ENCODE measurements at regions not wholly inside any gene's neighbourhood (a gene's known extent, or its start where the extent isn't known, plus 50 kb on each side); places are given as distances from the start of the nearest gene placed in this dataset.

GRCh38 chr4:36420111-36420679 is 138.8 kb downstream of the DTHD1 start:
- H3K27me3 ChIP-seq (ENCODE audit: control insufficient read depth in 1 of 2, insufficient read depth in 2 of 2, low read length in 2 of 2) = peaks cover 0 to 29% of the 10 kb centered on the region in 2 experiments
- no peaks in the 10 kb centered on the region for H3K4me1 ChIP-seq (ENCODE audit: insufficient read depth, low read length)
- DNase-seq = no peak
- ChIA-PET POLR2A (no interaction called here), CTCF (no interaction called here)
- no peaks in the 10 kb centered on the region for H3K36me3 Mint-ChIP-seq (ENCODE audit: low read depth)
- H3K27ac ChIP-seq (ENCODE audit: low read depth in 1 of 2, low read length in 2 of 2) = no peak overlapping the region
- peaks cover 46% of the 10 kb centered on the region for H3K27me3 Mint-ChIP-seq
- H3K9me3 ChIP-seq (ENCODE audit: control insufficient read depth in 1 of 2, insufficient read depth in 1 of 2, low read length in 2 of 2) = no peaks in the 10 kb centered on the region
- no peak overlapping the region for H3K4me3 Mint-ChIP-seq
- no peaks in the 10 kb centered on the region for H3K36me3 ChIP-seq (ENCODE audit: insufficient read depth, low read length)
- no peak for TF ChIP-seq CTCF (IDR thresholded peaks at IDR 0.05)
- H3K27ac Mint-ChIP-seq = no peak overlapping the region
- H3K9me3 Mint-ChIP-seq = peaks cover 2% of the 10 kb centered on the region
- ATAC-seq (ENCODE audit: poor library complexity) = no peak
- intact Hi-C loops (cut with DNase I, micrococcal nuclease) = no loop called here
- no peak overlapping the region for H3K4me3 ChIP-seq (ENCODE audit: low read length)
- no peaks in the 10 kb centered on the region for H3K4me1 Mint-ChIP-seq (ENCODE audit: low read depth)

GRCh38 chr4:36422607-36423006 is 141.2 kb downstream of the DTHD1 start:
- CTCF ChIA-PET = no interaction called here
- intact Hi-C loops (cut with DNase I, micrococcal nuclease) = no loop called here
- peaks cover 41% of the 10 kb centered on the region for H3K27me3 Mint-ChIP-seq
- H3K27ac Mint-ChIP-seq = no peak overlapping the region
- TF ChIP-seq CTCF (IDR thresholded peaks at IDR 0.05) = no peak
- no peaks in the 10 kb centered on the region for H3K36me3 Mint-ChIP-seq (ENCODE audit: low read depth)
- ATAC-seq (ENCODE audit: poor library complexity) (no peak), DNase-seq (no peak)
- Histone ChIP-seq H3K9me3 (ENCODE audit: control insufficient read depth in 1 of 2, insufficient read depth in 1 of 2, low read length in 2 of 2) (no peaks in the 10 kb centered on the region), H3K4me3 (ENCODE audit: low read length) (no peak overlapping the region), H3K36me3 (ENCODE audit: insufficient read depth, low read length) (no peaks in the 10 kb centered on the region), H3K27ac (ENCODE audit: low read depth in 1 of 2, low read length in 2 of 2) (no peak overlapping the region), H3K4me1 (ENCODE audit: insufficient read depth, low read length) (no peaks in the 10 kb centered on the region), H3K27me3 (ENCODE audit: control insufficient read depth in 1 of 2, insufficient read depth in 2 of 2, low read length in 2 of 2) (peaks cover 0 to 16% of the 10 kb centered on the region in 2 experiments)
- peaks cover 2% of the 10 kb centered on the region for H3K9me3 Mint-ChIP-seq
- H3K4me1 Mint-ChIP-seq (ENCODE audit: low read depth) = no peaks in the 10 kb centered on the region
- no peak overlapping the region for H3K4me3 Mint-ChIP-seq
- POLR2A ChIA-PET = no interaction called here

- Histone ChIP-seq H3K36me3 (ENCODE audit: insufficient read depth, low read length) (no peaks in the 10 kb centered on the region), H3K27me3 (ENCODE audit: control insufficient read depth in 1 of 2, insufficient read depth in 2 of 2, low read length in 2 of 2) (peaks cover 0 to 6% of the 10 kb centered on the region in 2 experiments), H3K4me3 (ENCODE audit: low read length) (no peak overlapping the region), H3K27ac (ENCODE audit: low read depth in 1 of 2, low read length in 2 of 2) (no peak overlapping the region), H3K9me3 (ENCODE audit: control insufficient read depth in 1 of 2, insufficient read depth in 1 of 2, low read length in 2 of 2) (no peaks in the 10 kb centered on the region), H3K4me1 (ENCODE audit: insufficient read depth, low read length) (no peaks in the 10 kb centered on the region)
- ATAC-seq (ENCODE audit: poor library complexity) (no peak), DNase-seq (no peak)
- H3K27me3 Mint-ChIP-seq = peaks cover 24% of the 10 kb centered on the region
- H3K27ac Mint-ChIP-seq = no peak overlapping the region
- ChIA-PET CTCF (no interaction called here), POLR2A (no interaction called here)
- no peaks in the 10 kb centered on the region for H3K9me3 Mint-ChIP-seq
- no peaks in the 10 kb centered on the region for H3K36me3 Mint-ChIP-seq (ENCODE audit: low read depth)
- TF ChIP-seq CTCF (IDR thresholded peaks at IDR 0.05) = no peak
- H3K4me3 Mint-ChIP-seq = no peak overlapping the region
- intact Hi-C loops (cut with DNase I, micrococcal nuclease) = no loop called here
- no peaks in the 10 kb centered on the region for H3K4me1 Mint-ChIP-seq (ENCODE audit: low read depth)
Measured at GRCh38 chr4:36426741-36427140, 145.3 kb downstream of the DTHD1 start.

Measured in CD4-positive, alpha-beta T cell (primary cell).